ENCODE measurements at regions not wholly inside any gene's neighbourhood (a gene's known extent, or its start where the extent isn't known, plus 50 kb on each side); places are given as distances from the start of the nearest gene placed in this dataset.

DNA sequence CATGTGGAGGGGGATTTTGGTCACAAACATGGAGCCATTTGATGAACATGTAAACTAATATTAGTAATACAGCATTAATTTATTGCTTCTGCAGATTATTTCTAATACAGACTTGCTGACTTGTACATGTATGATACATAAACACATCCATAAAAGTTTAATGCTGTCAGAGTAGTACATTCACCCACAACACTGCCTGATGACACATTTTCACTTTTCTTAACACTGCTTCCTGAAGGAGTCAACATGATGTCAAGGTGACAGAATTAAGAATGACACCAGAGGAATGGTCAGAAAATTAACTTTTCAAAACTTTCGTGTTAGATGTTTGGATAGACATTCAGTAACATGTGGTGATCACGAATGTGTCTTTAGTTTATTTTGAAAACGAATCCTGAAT, 199.4 kb downstream of the SATB1 start:
- H3K27me3 ChIP-seq (ENCODE audit: insufficient read depth, low read depth, severe bottlenecking), result no peaks in the 10 kb centered on the region
- H3K9me3 ChIP-seq (ENCODE audit: severe bottlenecking), result no peaks in the 10 kb centered on the region
- H3K27ac ChIP-seq, result no peak overlapping the region
- no peaks in the 10 kb centered on the region for H3K36me3 ChIP-seq
- TF ChIP-seq, protein P1, sequence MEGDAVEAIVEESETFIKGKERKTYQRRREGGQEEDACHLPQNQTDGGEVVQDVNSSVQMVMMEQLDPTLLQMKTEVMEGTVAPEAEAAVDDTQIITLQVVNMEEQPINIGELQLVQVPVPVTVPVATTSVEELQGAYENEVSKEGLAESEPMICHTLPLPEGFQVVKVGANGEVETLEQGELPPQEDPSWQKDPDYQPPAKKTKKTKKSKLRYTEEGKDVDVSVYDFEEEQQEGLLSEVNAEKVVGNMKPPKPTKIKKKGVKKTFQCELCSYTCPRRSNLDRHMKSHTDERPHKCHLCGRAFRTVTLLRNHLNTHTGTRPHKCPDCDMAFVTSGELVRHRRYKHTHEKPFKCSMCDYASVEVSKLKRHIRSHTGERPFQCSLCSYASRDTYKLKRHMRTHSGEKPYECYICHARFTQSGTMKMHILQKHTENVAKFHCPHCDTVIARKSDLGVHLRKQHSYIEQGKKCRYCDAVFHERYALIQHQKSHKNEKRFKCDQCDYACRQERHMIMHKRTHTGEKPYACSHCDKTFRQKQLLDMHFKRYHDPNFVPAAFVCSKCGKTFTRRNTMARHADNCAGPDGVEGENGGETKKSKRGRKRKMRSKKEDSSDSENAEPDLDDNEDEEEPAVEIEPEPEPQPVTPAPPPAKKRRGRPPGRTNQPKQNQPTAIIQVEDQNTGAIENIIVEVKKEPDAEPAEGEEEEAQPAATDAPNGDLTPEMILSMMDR (IDR thresholded peaks at IDR 0.05; ENCODE audit: low read depth, low read length), result no peak
- no peak overlapping the region for H3K4me3 ChIP-seq (ENCODE audit: low read depth, low read length)
- DNase-seq, result no peak

DNA sequence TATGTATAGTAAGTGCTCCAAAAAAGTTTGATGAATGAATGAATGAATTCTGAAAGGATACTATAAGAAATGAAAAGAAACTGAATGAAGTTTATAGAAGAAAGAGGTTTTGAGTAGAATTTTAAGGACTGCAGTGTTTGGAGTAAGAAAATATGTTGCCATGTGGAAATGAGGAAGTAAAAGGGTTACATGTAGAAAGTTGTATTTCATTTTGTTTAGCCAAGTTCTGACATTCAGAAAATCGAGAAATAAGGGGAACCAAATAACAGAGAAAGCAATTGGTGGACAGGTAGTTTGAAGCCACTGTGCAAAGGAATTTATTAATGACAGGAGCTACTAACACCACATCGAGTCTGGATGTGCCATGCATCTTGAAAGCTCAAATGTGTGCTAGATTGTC, 200.7 kb downstream of the SATB1 start:
- H3K4me3 ChIP-seq (ENCODE audit: low read depth, low read length), result no peak overlapping the region
- TF ChIP-seq, protein P1 (IDR thresholded peaks at IDR 0.05; ENCODE audit: low read depth, low read length), result no peak
- no peak overlapping the region for H3K27ac ChIP-seq
- H3K27me3 ChIP-seq (ENCODE audit: insufficient read depth, low read depth, severe bottlenecking), result no peaks in the 10 kb centered on the region
- no peaks in the 10 kb centered on the region for H3K9me3 ChIP-seq (ENCODE audit: severe bottlenecking)
- no peaks in the 10 kb centered on the region for H3K36me3 ChIP-seq
- DNase-seq, result no peak

DNA sequence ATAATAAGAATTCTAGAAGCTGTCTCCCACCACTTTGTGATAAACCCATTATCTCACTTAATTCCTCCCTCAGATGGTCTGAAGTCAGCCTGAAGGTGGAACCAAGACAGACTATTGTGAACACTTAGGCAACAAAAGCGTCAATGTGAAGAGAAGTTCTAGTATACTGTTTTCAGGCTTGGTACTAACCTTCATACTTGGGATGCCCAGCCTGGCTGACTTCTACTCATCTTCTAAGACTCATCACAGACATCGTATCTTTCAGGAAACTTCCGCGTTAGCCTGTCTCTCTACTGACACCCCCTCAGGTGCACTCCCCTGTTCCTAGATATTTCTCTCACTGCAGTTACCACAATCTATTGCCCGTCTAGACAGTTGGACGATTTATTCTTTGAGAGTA, 201.2 kb downstream of the SATB1 start:
- no peak for DNase-seq
- no peaks in the 10 kb centered on the region for H3K27me3 ChIP-seq (ENCODE audit: insufficient read depth, low read depth, severe bottlenecking)
- H3K36me3 ChIP-seq, result no peaks in the 10 kb centered on the region
- H3K4me3 ChIP-seq (ENCODE audit: low read depth, low read length), result no peak overlapping the region
- H3K27ac ChIP-seq, result no peak overlapping the region
- no peaks in the 10 kb centered on the region for H3K9me3 ChIP-seq (ENCODE audit: severe bottlenecking)
- TF ChIP-seq, protein P1 (IDR thresholded peaks at IDR 0.05; ENCODE audit: low read depth, low read length), result no peak

DNA sequence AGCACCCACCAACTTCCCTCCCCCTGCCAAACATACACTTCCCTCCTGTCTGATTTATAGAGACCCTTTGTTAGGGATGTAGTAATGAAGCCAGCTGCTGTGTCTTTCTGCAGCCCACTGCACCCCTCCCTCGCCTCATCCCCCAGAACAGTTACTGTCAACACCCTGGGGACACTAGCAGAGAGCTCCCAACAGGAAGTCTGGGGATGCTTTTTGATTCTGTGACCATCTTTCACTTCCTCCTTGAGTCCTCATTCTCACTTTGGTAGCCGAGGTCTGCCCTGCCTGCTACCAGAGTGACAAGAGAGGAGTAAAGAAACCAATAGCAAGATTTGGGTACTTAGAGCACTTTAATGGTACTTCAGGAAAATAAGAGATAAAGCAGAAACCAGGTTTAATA, 201.6 kb downstream of the SATB1 start:
- no peak overlapping the region for H3K27ac ChIP-seq
- no peaks in the 10 kb centered on the region for H3K36me3 ChIP-seq
- TF ChIP-seq, protein P1 (IDR thresholded peaks at IDR 0.05; ENCODE audit: low read depth, low read length), result no peak
- no peak for DNase-seq
- H3K9me3 ChIP-seq (ENCODE audit: severe bottlenecking), result no peaks in the 10 kb centered on the region
- H3K27me3 ChIP-seq (ENCODE audit: insufficient read depth, low read depth, severe bottlenecking), result no peaks in the 10 kb centered on the region
- no peak overlapping the region for H3K4me3 ChIP-seq (ENCODE audit: low read depth, low read length)

DNA sequence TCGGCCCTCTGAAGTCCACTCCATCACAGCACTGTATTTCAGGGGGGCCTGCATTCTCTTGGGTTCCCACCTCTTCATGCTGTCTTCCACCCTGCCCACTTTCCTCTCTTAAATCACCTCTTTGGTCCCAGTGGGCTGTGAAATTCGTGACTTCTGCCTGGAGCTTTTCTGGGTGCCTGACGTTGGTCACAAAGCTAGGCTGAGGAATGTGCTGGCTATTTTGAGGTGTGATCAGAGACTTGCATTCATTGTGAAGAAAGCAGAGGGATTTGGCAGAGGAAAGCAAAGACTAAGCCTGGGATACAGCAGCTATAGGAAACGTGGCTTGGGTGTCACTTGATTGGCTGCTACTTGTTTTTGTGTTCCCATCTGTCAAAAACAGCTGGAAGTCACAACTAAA, 202.5 kb downstream of the SATB1 start:
- TF ChIP-seq, protein P1 (IDR thresholded peaks at IDR 0.05; ENCODE audit: low read depth, low read length), result no peak
- Histone ChIP-seq H3K27me3 (ENCODE audit: insufficient read depth, low read depth, severe bottlenecking) (no peaks in the 10 kb centered on the region), H3K36me3 (no peaks in the 10 kb centered on the region), H3K27ac (no peak overlapping the region), H3K4me3 (ENCODE audit: low read depth, low read length) (no peak overlapping the region), H3K9me3 (ENCODE audit: severe bottlenecking) (no peaks in the 10 kb centered on the region)
- no peak for DNase-seq

DNA sequence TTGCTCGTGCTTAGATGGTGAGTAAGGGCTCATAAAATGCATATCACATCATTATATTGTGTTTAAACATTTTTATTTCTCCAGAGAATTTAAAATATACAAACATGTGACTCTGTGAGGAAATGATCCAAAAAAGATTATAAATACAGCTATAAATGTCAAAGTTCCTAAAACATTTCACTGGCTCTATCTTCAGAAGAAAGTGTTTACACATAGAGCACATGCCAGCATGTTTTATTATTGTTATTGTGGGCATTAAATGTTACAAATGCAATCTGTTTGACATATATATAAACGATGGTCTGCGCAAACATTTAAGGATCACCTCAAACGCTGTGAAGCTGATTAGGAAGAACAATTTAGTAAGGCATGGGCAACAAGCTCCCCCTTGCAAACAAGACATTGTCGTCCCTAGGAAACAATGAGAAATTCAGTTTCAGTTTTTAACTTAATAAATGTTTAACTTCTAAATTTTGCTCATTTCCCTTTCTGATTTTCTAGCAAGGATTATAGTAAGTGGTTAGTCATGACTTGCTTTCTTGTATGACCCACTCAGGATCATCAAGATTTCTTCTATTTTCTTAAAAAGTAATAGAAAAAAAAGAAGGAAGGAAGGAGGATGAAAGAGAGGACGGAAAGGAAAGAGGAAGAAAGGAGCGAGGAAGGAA, 207.5 kb downstream of the SATB1 start:
- no peaks in the 10 kb centered on the region for H3K9me3 ChIP-seq (ENCODE audit: severe bottlenecking)
- DNase-seq, result no peak
- H3K36me3 ChIP-seq, result no peaks in the 10 kb centered on the region
- TF ChIP-seq, protein P1 (IDR thresholded peaks at IDR 0.05; ENCODE audit: low read depth, low read length), result no peak
- H3K27ac ChIP-seq, result no peak overlapping the region
- H3K27me3 ChIP-seq (ENCODE audit: insufficient read depth, low read depth, severe bottlenecking), result no peaks in the 10 kb centered on the region
- H3K4me3 ChIP-seq (ENCODE audit: low read depth, low read length), result no peak overlapping the region
